KMS-11 (cell line): ENCODE measurements at regions not wholly inside any gene's neighbourhood (a gene's known extent, or its start where the extent isn't known, plus 50 kb on each side); places are given as distances from the start of the nearest gene placed in this dataset.

Experiments used
- H2AFZ ChIP-seq: fragments of 200-600 bp; sonication (generic); 2 replicates; pipeline ENCODE4 v1.6.1; 2016; ENCODE audit warnings: antibody characterized with exemption, mixed run types, low read depth
- H3K27ac ChIP-seq: fragments of 200-600 bp; sonication (generic); 2 replicates; pipeline ENCODE4 v1.6.1; 2016; ENCODE audit warnings: mild to moderate bottlenecking, mixed run types
- H3K27me3 ChIP-seq: fragments of 200-600 bp; sonication (generic); 2 replicates; pipeline ENCODE4 v1.6.1; 2017; ENCODE audit warnings: mild to moderate bottlenecking, low read depth, mixed run types, moderate library complexity; ENCODE audit not compliant: insufficient read depth
- H3K36me3 ChIP-seq: fragments of 200-600 bp; sonication (generic); 2 replicates; pipeline ENCODE4 v1.6.1; 2017; ENCODE audit warnings: mild to moderate bottlenecking, mixed run types; ENCODE audit not compliant: insufficient read depth
- H3K4me1 ChIP-seq: fragments of 200-600 bp; sonication (generic); 2 replicates; pipeline ENCODE4 v1.6.1; 2016; ENCODE audit warnings: mild to moderate bottlenecking, low read depth, mixed run types; ENCODE audit not compliant: poor library complexity, severe bottlenecking
- H3K4me2 ChIP-seq: fragments of 200-600 bp; sonication (generic); 2 replicates; pipeline ENCODE4 v1.7.0; 2016; ENCODE audit warnings: mild to moderate bottlenecking, mixed run types
- H3K4me3 ChIP-seq: fragments of 200-600 bp; sonication (generic); IDR thresholded peaks from 2 replicates; pipeline ENCODE4 v1.6.1; 2017; ENCODE audit warnings: low read depth, low read length, mixed read lengths; ENCODE audit not compliant: insufficient read depth
- H3K79me2 ChIP-seq: fragments of 200-600 bp; sonication (generic); 2 replicates; pipeline ENCODE4 v1.6.1; 2016; ENCODE audit warnings: low read depth, mixed run types; ENCODE audit not compliant: insufficient read depth
- H3K9ac ChIP-seq: fragments of 200-600 bp; sonication (generic); 2 replicates; pipeline ENCODE4 v1.6.1; 2016; ENCODE audit warnings: mild to moderate bottlenecking, mixed run types
- H4K20me1 ChIP-seq: fragments of 200-600 bp; sonication (generic); 2 replicates; pipeline ENCODE4 v1.6.1; 2016; ENCODE audit warnings: mild to moderate bottlenecking, mixed run types; ENCODE audit not compliant: insufficient read depth
- TF ChIP-seq, protein P1 (sequence below): fragments of 200-600 bp; sonication (generic); conservative IDR thresholded peaks from 2 replicates; pipeline ENCODE4 v1.6.1; 2017; ENCODE audit warnings: low read depth, mild to moderate bottlenecking, antibody characterized with exemption, low read length, moderate library complexity, mixed read lengths

DNA sequence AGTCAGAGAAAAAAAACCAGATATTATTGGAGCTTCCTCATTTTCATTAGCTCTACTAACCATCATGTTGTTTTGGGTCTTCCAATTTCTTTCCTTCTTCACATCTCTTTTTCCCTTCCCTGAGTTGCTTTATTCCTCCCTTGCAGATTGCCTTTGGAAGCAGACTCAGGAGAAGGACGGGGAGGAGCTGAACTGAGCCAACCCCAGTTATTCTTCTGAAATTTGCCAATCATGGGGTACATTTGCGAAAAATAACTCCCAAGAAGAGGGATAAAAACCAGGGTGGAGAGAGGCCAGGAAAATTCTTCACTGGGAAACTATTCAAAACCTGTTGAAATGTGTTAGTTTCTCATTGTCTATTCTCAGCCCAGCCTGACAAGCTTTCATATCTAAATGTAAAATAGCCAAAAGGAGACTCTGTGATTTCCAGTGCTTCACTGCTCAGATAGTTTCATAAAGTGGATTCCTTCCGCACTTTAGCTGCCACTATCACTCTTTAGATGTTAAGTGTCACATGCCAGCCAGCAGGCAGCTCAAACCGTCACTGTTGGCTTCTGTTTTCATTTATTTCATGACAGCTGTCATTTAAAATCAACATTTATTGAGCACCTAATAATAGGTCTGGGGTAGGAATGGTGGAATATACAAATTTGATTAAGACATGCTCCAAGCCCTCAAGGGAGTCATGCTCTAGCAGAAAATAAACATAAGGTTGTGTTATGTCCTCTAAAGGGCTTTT, 204.5 kb downstream of the SREK1 start:
- H3K36me3 ChIP-seq = no peaks in the 10 kb centered on the region
- H3K79me2 ChIP-seq = no peaks in the 10 kb centered on the region
- no peak overlapping the region for H3K9ac ChIP-seq
- H4K20me1 ChIP-seq = no peaks in the 10 kb centered on the region
- H3K4me1 ChIP-seq = no peaks in the 10 kb centered on the region
- no peak overlapping the region for H2AFZ ChIP-seq
- H3K4me3 ChIP-seq = no peak overlapping the region
- no peak overlapping the region for H3K4me2 ChIP-seq
- H3K27ac ChIP-seq = no peak overlapping the region
- no peaks in the 10 kb centered on the region for H3K27me3 ChIP-seq
- TF ChIP-seq, protein P1, sequence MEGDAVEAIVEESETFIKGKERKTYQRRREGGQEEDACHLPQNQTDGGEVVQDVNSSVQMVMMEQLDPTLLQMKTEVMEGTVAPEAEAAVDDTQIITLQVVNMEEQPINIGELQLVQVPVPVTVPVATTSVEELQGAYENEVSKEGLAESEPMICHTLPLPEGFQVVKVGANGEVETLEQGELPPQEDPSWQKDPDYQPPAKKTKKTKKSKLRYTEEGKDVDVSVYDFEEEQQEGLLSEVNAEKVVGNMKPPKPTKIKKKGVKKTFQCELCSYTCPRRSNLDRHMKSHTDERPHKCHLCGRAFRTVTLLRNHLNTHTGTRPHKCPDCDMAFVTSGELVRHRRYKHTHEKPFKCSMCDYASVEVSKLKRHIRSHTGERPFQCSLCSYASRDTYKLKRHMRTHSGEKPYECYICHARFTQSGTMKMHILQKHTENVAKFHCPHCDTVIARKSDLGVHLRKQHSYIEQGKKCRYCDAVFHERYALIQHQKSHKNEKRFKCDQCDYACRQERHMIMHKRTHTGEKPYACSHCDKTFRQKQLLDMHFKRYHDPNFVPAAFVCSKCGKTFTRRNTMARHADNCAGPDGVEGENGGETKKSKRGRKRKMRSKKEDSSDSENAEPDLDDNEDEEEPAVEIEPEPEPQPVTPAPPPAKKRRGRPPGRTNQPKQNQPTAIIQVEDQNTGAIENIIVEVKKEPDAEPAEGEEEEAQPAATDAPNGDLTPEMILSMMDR = no peak

DNA sequence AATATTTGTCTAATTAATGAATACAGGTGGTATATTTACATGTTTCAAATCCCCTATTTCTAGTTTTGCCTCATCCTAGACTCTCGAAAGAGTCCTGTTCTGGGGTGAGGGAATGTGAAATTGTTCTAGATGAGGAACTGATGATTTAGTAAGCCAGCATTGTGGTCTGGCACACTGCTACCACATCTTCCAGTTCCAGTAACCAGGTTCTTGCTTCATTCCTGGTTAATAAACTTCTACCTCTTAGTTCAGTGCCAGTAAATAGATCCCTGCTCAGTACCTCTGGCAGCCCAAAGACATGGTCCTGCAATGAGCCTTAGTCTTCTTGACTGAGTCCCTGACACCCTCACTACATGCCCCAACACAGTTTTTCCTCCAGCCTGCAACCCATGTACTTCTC, 207.7 kb downstream of the SREK1 start:
- Histone ChIP-seq H3K79me2 (no peaks in the 10 kb centered on the region), H3K4me2 (no peak overlapping the region), H3K27me3 (no peaks in the 10 kb centered on the region), H4K20me1 (no peaks in the 10 kb centered on the region), H3K4me3 (no peak overlapping the region), H3K4me1 (no peaks in the 10 kb centered on the region), H3K36me3 (no peaks in the 10 kb centered on the region), H3K9ac (no peak overlapping the region), H2AFZ (no peak overlapping the region), H3K27ac (no peak overlapping the region)
- TF ChIP-seq, protein P1 = no peak

DNA sequence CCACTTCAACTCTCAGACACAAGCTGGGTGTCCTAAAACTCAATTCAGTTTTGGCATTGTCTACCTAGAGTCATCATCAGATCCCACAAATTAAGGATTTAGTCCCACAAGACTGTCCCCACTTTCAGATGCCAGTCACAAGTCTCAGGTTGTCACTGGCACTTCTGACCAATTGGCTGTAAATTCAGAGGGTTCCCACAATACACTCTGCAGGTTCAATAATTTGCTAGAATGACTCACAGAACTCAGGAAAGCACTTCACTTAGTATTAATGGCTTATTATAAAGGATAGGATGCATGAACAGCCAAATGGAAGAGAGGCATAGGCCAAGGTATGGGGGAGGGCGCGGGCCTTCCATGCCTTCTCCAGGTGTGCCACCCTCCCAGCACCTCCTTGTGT, 209.1 kb downstream of the SREK1 start:
- H3K79me2 ChIP-seq = no peaks in the 10 kb centered on the region
- H3K4me1 ChIP-seq = no peaks in the 10 kb centered on the region
- H3K4me2 ChIP-seq = no peak overlapping the region
- TF ChIP-seq, protein P1 = no peak
- H4K20me1 ChIP-seq = no peaks in the 10 kb centered on the region
- H3K27ac ChIP-seq = no peak overlapping the region
- H2AFZ ChIP-seq = no peak overlapping the region
- no peaks in the 10 kb centered on the region for H3K27me3 ChIP-seq
- H3K9ac ChIP-seq = no peak overlapping the region
- no peak overlapping the region for H3K4me3 ChIP-seq
- H3K36me3 ChIP-seq = no peaks in the 10 kb centered on the region

DNA sequence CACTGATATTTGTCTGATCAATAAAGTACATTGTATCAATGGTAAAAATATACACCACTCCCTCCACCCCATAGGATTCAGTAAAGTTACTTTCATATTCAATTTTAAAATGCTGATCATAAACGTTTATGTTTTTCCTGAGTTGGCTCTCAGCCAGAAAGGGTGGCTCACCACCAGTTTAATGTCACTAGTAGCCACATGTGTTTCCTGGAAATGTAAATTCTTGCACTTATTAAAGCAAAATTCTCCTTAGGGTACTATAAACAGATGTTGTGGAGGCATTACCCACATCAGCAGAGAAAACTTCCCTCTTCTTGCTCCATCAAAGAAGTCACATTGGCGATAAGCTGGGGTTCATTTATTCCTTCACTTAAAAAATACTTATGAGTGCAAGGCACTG, 210.3 kb downstream of the SREK1 start:
- H3K4me1 ChIP-seq = no peaks in the 10 kb centered on the region
- H2AFZ ChIP-seq = no peak overlapping the region
- H3K27me3 ChIP-seq = no peaks in the 10 kb centered on the region
- no peaks in the 10 kb centered on the region for H4K20me1 ChIP-seq
- H3K4me2 ChIP-seq = no peak overlapping the region
- no peaks in the 10 kb centered on the region for H3K36me3 ChIP-seq
- H3K4me3 ChIP-seq = no peak overlapping the region
- no peaks in the 10 kb centered on the region for H3K79me2 ChIP-seq
- TF ChIP-seq, protein P1 = no peak
- no peak overlapping the region for H3K9ac ChIP-seq
- H3K27ac ChIP-seq = no peak overlapping the region
